Motor neuron (in vitro differentiated cells): ENCODE measurements at regions not wholly inside any gene's neighbourhood (a gene's known extent, or its start where the extent isn't known, plus 50 kb on each side); places are given as distances from the start of the nearest gene placed in this dataset.
A peak's percentile ranks its signal among the peaks of the same experiment; 100 is the strongest.

Experiments used
- ATAC-seq, 8 experiments: fragments of 200-7000 bp; cut with Tn5 transposase; replicated peaks in 6 of 8; 2 replicates each; pipeline ENCODE4 v1.8.0; 2021; ENCODE audit warnings: mild to moderate bottlenecking in 8 of 8, moderate library complexity in 8 of 8
- H3K27ac ChIP-seq, 2 donors: fragments of 250-450 bp; sonication (Bioruptor Pico); 2 replicates each; pipeline ENCODE4 v1.9.0; 2021; ENCODE audit warnings: antibody characterized with exemption in 2 of 2, mild to moderate bottlenecking in 2 of 2, moderate library complexity in 1 of 2
- H3K4me1 ChIP-seq, 2 donors: fragments of 250-450 bp; sonication (Bioruptor Pico); replicated peaks in 1 of 2; 2 replicates each; pipeline ENCODE4 v1.6.1; 2021; ENCODE audit warnings: antibody characterized with exemption in 2 of 2, mild to moderate bottlenecking in 2 of 2, moderate library complexity in 1 of 2
- H3K4me3 ChIP-seq, 5 donors: fragments of 250-450 bp; sonication (Bioruptor Pico); 2 replicates each; pipeline ENCODE4 v1.9.0; 2021; ENCODE audit warnings: antibody characterized with exemption in 5 of 5, mild to moderate bottlenecking in 5 of 5, moderate library complexity in 4 of 5
- WGBS, 10 experiments: fragments of 450-650 bp; shearing (Covaris generic); methylation state at CpG; one replicate each; pipeline ENCODE4 v1.0.0; 2022; 5-methylcytosine and 5-hydroxymethylcytosine counted together
- in situ Hi-C, 9 experiments: fragments of 400-800 bp; cut with MboI; loops; one replicate each; pipeline ENCODE4 v1.15.0; 2021; ENCODE audit warnings: low sequenced_read_pairs in 9 of 9, low pct_unique_long_range_greater_than_20kb in 2 of 9; ENCODE audit not compliant: unreplicated experiment in 9 of 9

GRCh38 chr1:98330224-98330623, 331.3 kb upstream of the SNX7 start:
- WGBS, 10 experiments = 67 to 100% (median 100%) methylated on average over 1 to 3 of the region's 3 CpGs; no CpG with 5 or more reads in 1 of the 10 experiments
- in situ Hi-C loops = no loop called here
- no peak overlapping the region for H3K4me3 ChIP-seq
- no peak for ATAC-seq
- H3K27ac ChIP-seq = no peak overlapping the region
- peaks cover 0 to 4% of the 10 kb centered on the region in 2 donors for H3K4me1 ChIP-seq

DNA sequence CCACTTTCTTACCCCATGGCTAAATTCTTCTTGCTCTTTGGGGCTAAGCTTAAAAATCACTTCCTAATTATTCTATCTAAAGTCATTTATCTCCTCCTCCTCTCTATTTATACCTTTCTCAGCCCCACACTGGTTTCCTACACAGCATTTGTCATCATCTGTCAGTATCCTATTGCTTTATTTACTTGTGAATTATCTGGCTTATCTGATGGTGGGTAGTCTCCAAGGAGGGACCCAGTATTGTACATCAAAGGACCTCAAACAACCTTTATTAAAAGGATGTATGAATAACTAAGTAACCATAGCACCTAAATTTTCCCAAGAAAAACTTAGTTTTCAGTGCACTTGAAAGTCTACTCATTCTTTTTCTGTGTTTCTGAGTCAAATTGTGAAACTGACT, 332.7 kb upstream of the SNX7 start:
- Histone ChIP-seq H3K27ac (no peak overlapping the region), H3K4me3 (no peak overlapping the region), H3K4me1 (peaks cover 0 to 4% of the 10 kb centered on the region in 2 donors)
- in situ Hi-C loops = no loop called here
- ATAC-seq = no peak

DNA sequence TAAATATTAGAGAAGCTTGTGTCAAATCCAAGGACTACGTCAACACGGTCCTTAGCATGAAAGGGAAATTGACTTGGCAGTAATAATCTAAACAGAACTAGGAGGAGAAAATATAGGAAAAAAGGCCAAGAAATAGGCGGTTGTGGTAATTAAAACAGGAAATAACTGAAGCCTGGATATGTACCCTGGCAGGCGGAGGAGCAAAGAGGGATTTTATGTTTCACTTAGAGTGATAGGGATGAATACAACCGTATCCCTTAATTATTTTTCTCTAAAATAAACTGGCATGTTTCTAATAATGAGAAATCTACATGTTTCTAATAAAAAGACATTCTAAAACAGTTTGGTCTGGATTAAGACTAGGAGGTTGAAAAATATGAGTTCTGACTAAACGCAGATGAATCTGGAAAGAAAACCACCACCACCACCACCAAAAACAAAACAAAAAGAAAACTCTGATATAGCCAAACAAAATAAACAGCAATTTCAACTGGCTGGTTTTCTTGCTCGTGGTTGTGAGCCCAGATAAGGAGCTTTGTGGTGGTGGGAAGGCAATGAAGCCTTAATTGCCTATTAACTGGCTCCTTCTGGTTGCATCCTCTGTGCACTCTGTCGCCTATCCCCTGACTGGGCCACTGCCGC, 334.2 kb upstream of the SNX7 start:
- no peaks in the 10 kb centered on the region for H3K4me1 ChIP-seq
- H3K4me3 ChIP-seq = no peak overlapping the region
- 20 to 98% (median 91%) methylated on average over 6 to 9 of the region's 9 CpGs for WGBS, 10 experiments
- no peak overlapping the region for H3K27ac ChIP-seq
- ATAC-seq = no peak
- in situ Hi-C loops = no loop called here

GRCh38 chr1:98325646-98326440, 335.7 kb upstream of the SNX7 start:
- no peak overlapping the region for H3K27ac ChIP-seq
- peak in 2 of 8 experiments; percentile 41 to 51 for ATAC-seq
- H3K4me1 ChIP-seq = no peaks in the 10 kb centered on the region
- in situ Hi-C loops = no loop called here
- WGBS, 10 experiments = 3 to 95% (median 86%) methylated on average over 5 to 7 of the region's 7 CpGs
- no peak overlapping the region for H3K4me3 ChIP-seq

GRCh38 chr1:98323906-98324358, 337.6 kb upstream of the SNX7 start:
- in situ Hi-C loops = no loop called here
- Histone ChIP-seq H3K27ac (no peak overlapping the region), H3K4me1 (no peaks in the 10 kb centered on the region), H3K4me3 (no peak overlapping the region)
- peak in 2 of 8 experiments; percentile 86 to 92 for ATAC-seq
- WGBS, 10 experiments = 4 to 93% (median 77%) methylated on average over 2 to 3 of the region's 3 CpGs

GRCh38 chr1:98323388-98323787, 338.1 kb upstream of the SNX7 start:
- Histone ChIP-seq H3K4me1 (no peaks in the 10 kb centered on the region), H3K27ac (no peak overlapping the region), H3K4me3 (no peak overlapping the region)
- peak in 2 of 8 experiments; percentile 74 to 78 for ATAC-seq
- in situ Hi-C loops = no loop called here

DNA sequence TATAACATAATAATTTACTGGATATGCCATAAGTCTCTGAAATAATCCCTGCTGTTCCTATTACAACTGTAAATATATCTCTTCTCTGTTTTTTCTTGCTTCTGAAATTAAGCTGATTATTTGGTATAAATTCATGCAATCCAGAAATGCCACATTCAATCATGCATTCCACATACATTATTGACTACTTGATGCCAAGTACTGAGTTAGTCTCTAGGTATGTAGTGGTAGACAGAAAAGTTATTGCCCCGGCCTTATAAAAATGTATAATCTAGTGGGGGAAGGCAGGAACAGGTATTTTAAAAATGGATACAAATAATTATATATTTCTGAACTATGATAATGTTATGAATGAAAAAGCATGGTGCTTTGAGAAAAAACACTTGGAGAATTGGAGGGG, 338.6 kb upstream of the SNX7 start:
- H3K27ac ChIP-seq = no peak overlapping the region
- in situ Hi-C loops = no loop called here
- ATAC-seq = no peak
- WGBS, 10 experiments = 0 to 100% (median 82%) methylated on average over 1 of the region's 1 CpG; no CpG with 5 or more reads in 1 of the 10 experiments
- no peaks in the 10 kb centered on the region for H3K4me1 ChIP-seq
- no peak overlapping the region for H3K4me3 ChIP-seq

DNA sequence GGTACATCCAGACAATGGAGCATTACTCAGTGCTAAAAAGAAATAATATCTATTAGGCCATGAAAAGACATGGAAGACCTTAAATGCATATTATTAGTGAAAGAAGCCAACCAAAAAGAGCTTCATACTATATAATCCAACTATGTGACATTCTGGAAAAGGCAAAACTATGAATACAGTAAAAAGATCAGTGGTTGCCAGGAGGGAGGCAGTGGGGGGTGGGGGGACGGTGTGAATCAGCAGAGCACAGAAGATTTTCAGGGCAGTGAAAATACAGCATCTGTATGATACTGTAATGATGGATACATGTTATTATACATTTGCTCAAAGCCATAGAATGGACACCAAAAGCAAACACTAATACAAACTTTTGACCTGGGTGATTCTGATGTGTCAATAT, 339.4 kb upstream of the SNX7 start:
- ATAC-seq = no peak
- in situ Hi-C loops = no loop called here
- no peak overlapping the region for H3K27ac ChIP-seq
- no peak overlapping the region for H3K4me3 ChIP-seq
- no peaks in the 10 kb centered on the region for H3K4me1 ChIP-seq
- WGBS, 10 experiments = 70 to 86% (median 79%) methylated on average over 1 of the region's 1 CpG; no CpG with 5 or more reads in 6 of the 10 experiments

- no peak for ATAC-seq
- WGBS, 10 experiments = 80 to 100% (median 92%) methylated on average over 1 to 2 of the region's 2 CpGs
- no peak overlapping the region for H3K27ac ChIP-seq
These were observed 340.3 kb upstream of the SNX7 start for GRCh38 chr1:98321191-98321590.

GRCh38 chr1:98316286-98316905, 345.1 kb upstream of the SNX7 start:
- 80 to 100% (median 100%) methylated on average over 1 to 2 of the region's 2 CpGs; no CpG with 5 or more reads in 4 of the 10 experiments for WGBS, 10 experiments
- no peak overlapping the region for H3K4me3 ChIP-seq
- in situ Hi-C loops = no loop called here
- ATAC-seq = no peak
- H3K4me1 ChIP-seq = no peaks in the 10 kb centered on the region
- H3K27ac ChIP-seq = no peak overlapping the region

More at GRCh38 chr1:98321191-98321590, 340.3 kb upstream of the SNX7 start:
- Histone ChIP-seq H3K4me1 (no peaks in the 10 kb centered on the region), H3K4me3 (no peak overlapping the region)
- in situ Hi-C loops = no loop called here

DNA sequence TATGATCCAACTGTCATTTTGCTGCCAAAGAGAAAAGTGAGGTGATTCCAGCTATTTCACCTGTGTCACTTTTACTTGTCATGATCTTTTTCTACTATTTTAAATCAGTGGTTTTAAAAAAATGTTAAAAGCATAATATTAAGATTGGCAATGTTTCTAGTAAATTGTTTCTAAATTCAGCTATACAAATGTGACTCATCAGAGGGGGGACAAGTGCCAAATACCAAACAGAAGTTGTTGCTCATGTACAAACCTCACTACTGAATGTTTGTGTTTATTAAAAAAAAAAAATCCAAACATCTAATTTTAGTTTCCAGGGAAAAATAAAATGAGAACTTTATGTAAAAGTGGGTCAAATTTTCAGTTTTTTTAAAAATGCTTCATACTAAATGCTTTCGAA, 346.2 kb upstream of the SNX7 start:
- WGBS, 10 experiments = 0 to 100% (median 85%) methylated on average over 1 of the region's 1 CpG; no CpG with 5 or more reads in 2 of the 10 experiments
- no peak for ATAC-seq
- in situ Hi-C loops = no loop called here
- H3K27ac ChIP-seq = no peak overlapping the region
- no peaks in the 10 kb centered on the region for H3K4me1 ChIP-seq
- H3K4me3 ChIP-seq = no peak overlapping the region

DNA sequence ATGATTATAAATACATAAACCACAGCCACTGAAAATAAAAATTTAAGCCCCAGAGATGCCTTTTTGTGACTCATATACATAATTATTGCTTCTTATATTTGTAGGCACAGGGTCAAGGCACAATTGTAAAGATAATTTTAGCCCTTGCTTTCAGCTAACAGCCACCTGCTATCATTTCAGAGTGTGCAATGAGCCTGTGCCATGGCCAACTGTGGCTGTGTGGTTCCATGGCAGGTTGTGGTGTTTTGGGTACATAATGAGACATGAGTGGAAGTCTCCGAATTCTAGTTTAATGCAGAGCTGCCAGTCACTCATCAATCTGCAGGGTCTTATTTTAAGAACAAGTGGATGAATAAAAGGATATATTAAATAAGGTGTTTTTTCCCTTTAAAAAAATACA, 346.9 kb upstream of the SNX7 start:
- in situ Hi-C loops = no loop called here
- no peak overlapping the region for H3K4me3 ChIP-seq
- no peak overlapping the region for H3K27ac ChIP-seq
- no peaks in the 10 kb centered on the region for H3K4me1 ChIP-seq
- ATAC-seq = no peak
- 75 to 100% (median 100%) methylated on average over 1 of the region's 1 CpG; no CpG with 5 or more reads in 3 of the 10 experiments for WGBS, 10 experiments

DNA sequence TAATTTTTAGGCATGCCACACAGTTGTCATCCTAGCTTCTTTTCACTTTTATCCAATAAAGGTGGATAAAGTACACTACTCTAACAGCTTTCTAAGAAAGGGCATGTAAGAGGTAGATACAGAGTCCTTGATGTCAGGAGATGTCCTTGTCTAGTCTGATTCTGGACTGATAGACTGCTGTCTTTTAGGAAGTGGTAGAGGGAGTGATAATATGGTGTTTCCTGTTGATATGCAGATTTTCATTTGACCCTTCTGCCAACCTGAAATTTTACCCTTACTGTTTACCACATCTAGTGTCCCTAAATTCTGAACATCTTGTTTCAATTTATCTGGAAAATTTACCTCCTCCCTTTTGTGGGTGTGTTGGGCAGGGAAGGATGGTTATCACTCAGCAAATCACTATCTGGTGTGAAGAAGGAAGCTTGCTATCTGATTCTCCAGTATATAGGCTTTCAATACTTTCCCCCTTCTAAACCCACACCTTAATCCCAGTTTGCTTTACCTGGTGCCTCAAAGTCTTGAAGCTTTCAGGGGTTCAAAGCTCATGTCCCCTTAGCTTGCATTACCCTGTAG, 354.9 kb upstream of the SNX7 start:
- Histone ChIP-seq H3K4me1 (no peaks in the 10 kb centered on the region), H3K27ac (no peak overlapping the region), H3K4me3 (no peak overlapping the region)
- ATAC-seq = no peak
- in situ Hi-C loops = no loop called here
